Body of pancreas (tissue), 4 donors: ENCODE measurements at regions not wholly inside any gene's neighbourhood (a gene's known extent, or its start where the extent isn't known, plus 50 kb on each side); places are given as distances from the start of the nearest gene placed in this dataset.

Source experiments
- ATAC-seq: fragments of 150-250 bp; one replicate; pipeline ENCODE4 v1.9.1; 2016
- DNase-seq, 4 donors: peaks; one replicate each; pipeline ENCODE4 v3.0.0-alpha.2; 2019
- H3K27ac ChIP-seq, 4 donors: fragments of 200-600 bp; sonication (generic); 1 replicate in 3 of 4; 2 replicates in 1 of 4; pipeline versions ENCODE4 v1.5.1 to v1.6.1; 2016 to 2019; ENCODE audit warnings: mild to moderate bottlenecking in 1 of 4, mixed read lengths in 1 of 4, moderate library complexity in 1 of 4
- H3K27me3 ChIP-seq, 2 donors: fragments of 200-600 bp; sonication (generic); one replicate each; pipeline ENCODE4 v1.6.0; 2016; ENCODE audit warnings: mild to moderate bottlenecking in 1 of 2
- H3K36me3 ChIP-seq, 2 donors: fragments of 200-600 bp; sonication (generic); replicated peaks in 1 of 2; 2 replicates each; pipeline ENCODE4 v1.5.1; 2016; ENCODE audit warnings: low read depth in 2 of 2; ENCODE audit not compliant: insufficient read depth in 1 of 2
- H3K4me1 ChIP-seq: fragments of 200-600 bp; sonication (generic); one replicate; pipeline ENCODE4 v1.6.0; 2016
- H3K4me3 ChIP-seq, 2 donors: fragments of 200-600 bp; sonication (generic); 1 replicate in 1 of 2; 2 replicates in 1 of 2; pipeline ENCODE4 v1.5.1; 2016 to 2019
- H3K9me3 ChIP-seq, 3 donors: fragments of 200-600 bp; sonication (generic); 1 replicate in 2 of 3; 2 replicates in 1 of 3; pipeline ENCODE4 v1.5.1; 2016
- POLR2A ChIP-seq, 3 donors: fragments of 450-650 bp; IDR thresholded peaks; one replicate each; pipeline ENCODE4 v1.6.1; 2016; ENCODE audit warnings: antibody characterized with exemption in 3 of 3, mild to moderate bottlenecking in 2 of 3
- WGBS, 2 donors: methylation state at CpG; one replicate each; pipeline ENCODE4 v1.1.5; 2017; 5-methylcytosine and 5-hydroxymethylcytosine counted together
- intact Hi-C: fragments of 100-400 bp; cut with DNase I; formaldehyde crosslinking; loops from one replicate; pipeline ENCODE4 v1.15.1; 2023
- TF ChIP-seq, protein P1 (sequence below), 7 experiments: fragments of 450-650 bp in 4 of 7; fragments of 200-600 bp in 3 of 7; sonication (generic) in 3 of 7; IDR thresholded peaks; one replicate each; pipeline ENCODE4 v1.5.1; 2016 to 2019; ENCODE audit warnings: antibody characterized with exemption in 7 of 7

DNA sequence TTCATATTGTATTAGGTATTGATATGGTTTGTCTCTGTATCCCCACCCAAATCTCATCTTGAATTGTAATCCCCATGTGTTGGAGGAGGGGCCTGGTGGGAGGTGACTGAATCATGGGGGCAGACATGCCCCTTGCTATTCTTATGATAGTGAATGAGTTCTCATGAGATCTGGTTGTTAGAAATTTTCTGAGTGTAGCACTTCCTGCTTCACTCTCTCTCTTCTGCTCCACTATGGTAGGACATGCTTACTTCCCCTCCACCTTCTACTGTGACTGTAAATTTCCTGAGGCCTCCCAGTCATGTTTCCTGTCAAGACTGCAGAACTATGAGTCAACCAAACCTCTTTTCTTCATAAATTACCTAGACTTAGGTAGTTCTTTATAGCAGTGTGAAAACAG is 187.4 kb upstream of the SLC24A2 start:
- Histone ChIP-seq H3K36me3 (no peaks in the 10 kb centered on the region), H3K9me3 (no peaks in the 10 kb centered on the region), H3K4me1 (no peaks in the 10 kb centered on the region), H3K27me3 (no peaks in the 10 kb centered on the region), H3K27ac (no peak overlapping the region), H3K4me3 (no peak overlapping the region)
- DNase-seq (no peak), ATAC-seq (no peak)
- intact Hi-C loops, result no loop called here
- no peak for TF ChIP-seq POLR2A (IDR thresholded peaks at IDR 0.05)
- TF ChIP-seq, protein P1, sequence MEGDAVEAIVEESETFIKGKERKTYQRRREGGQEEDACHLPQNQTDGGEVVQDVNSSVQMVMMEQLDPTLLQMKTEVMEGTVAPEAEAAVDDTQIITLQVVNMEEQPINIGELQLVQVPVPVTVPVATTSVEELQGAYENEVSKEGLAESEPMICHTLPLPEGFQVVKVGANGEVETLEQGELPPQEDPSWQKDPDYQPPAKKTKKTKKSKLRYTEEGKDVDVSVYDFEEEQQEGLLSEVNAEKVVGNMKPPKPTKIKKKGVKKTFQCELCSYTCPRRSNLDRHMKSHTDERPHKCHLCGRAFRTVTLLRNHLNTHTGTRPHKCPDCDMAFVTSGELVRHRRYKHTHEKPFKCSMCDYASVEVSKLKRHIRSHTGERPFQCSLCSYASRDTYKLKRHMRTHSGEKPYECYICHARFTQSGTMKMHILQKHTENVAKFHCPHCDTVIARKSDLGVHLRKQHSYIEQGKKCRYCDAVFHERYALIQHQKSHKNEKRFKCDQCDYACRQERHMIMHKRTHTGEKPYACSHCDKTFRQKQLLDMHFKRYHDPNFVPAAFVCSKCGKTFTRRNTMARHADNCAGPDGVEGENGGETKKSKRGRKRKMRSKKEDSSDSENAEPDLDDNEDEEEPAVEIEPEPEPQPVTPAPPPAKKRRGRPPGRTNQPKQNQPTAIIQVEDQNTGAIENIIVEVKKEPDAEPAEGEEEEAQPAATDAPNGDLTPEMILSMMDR (IDR thresholded peaks at IDR 0.05), result no peak

DNA sequence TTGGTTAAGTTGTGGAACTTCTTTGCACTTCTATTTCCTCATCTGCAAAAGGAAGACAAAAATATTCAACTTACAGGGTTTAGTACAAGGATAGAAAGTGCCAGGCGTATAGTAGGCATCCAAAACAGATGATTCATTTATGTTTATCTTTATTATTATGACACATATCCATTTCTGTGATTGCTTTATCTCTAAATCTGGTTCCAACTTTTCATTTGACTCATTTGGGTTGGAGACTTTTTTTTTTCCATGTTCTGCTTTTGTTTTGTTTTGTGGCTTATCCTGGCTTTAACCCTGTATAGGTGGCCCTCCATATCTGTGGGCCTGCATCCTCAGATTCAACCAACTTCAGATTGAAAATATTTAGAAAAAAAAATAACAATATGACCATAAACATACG is 186.7 kb upstream of the SLC24A2 start:
- Histone ChIP-seq H3K9me3 (no peaks in the 10 kb centered on the region), H3K27me3 (no peaks in the 10 kb centered on the region), H3K4me3 (no peak overlapping the region), H3K36me3 (no peaks in the 10 kb centered on the region), H3K27ac (no peak overlapping the region), H3K4me1 (no peaks in the 10 kb centered on the region)
- intact Hi-C loops, result no loop called here
- no peak for TF ChIP-seq POLR2A (IDR thresholded peaks at IDR 0.05)
- TF ChIP-seq, protein P1 (IDR thresholded peaks at IDR 0.05), result no peak
- ATAC-seq, result no peak
- no peak for DNase-seq
- WGBS, 2 donors, result 62 to 65% methylated on average over 2 of the region's 2 CpGs

DNA sequence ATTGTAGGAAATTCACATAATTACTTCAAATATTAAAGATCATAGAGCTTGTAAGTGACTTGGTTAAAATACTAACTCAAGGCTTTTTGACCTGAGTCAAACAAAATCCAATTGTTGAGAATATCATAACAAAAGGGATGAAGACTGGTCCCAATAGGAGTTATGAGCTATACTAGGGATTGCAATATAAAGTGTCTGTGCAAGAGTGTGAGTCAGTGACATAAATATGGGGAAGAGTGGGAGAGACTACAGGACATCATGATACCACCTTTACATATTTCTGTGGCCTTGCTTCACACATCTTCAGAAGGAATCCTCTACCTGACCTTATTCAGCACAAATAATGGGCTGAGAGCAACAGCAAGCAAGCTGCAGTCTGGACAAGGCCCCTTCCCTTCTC is 180.9 kb upstream of the SLC24A2 start:
- no peak for TF ChIP-seq POLR2A (IDR thresholded peaks at IDR 0.05)
- TF ChIP-seq, protein P1 (IDR thresholded peaks at IDR 0.05), result no peak
- H3K4me3 ChIP-seq, result no peak overlapping the region
- ATAC-seq (no peak), DNase-seq (no peak)
- no peaks in the 10 kb centered on the region for H3K4me1 ChIP-seq
- intact Hi-C loops, result no loop called here
- no peak overlapping the region for H3K27ac ChIP-seq
- H3K27me3 ChIP-seq, result no peaks in the 10 kb centered on the region
- no peaks in the 10 kb centered on the region for H3K36me3 ChIP-seq
- H3K9me3 ChIP-seq, result no peaks in the 10 kb centered on the region

DNA sequence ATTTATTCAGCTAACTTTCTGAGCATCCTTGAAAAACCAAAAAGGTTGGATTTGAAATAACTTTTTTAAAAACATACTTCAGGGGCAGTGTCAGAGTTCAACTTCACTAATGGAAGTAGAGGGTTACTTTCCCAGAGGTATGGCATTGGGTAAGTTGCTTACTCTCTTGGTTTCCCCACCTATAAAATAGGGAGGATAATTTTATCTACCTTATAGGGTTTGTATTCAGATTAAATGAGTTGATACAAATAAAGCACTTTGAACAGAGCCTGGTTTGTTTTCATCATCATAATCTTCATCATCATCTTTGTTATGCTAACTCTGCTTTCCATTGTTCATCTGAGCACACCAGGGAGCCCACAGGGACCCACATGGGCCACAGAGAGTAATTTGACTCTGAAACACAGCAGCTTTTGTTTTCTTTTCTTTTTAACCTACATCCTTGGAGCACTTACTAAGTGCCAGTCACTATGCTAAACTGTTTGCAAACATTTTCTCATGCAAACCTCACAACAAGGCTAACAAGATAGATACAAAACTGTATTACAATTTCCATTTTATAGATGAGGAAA is 179.1 kb upstream of the SLC24A2 start:
- DNase-seq, result no peak
- no peaks in the 10 kb centered on the region for H3K9me3 ChIP-seq
- no peak for ATAC-seq
- H3K27ac ChIP-seq, result no peak overlapping the region
- no peak for TF ChIP-seq POLR2A (IDR thresholded peaks at IDR 0.05)
- TF ChIP-seq, protein P1 (IDR thresholded peaks at IDR 0.05), result no peak
- H3K36me3 ChIP-seq, result no peaks in the 10 kb centered on the region
- intact Hi-C loops, result no loop called here
- H3K27me3 ChIP-seq, result no peaks in the 10 kb centered on the region
- no peak overlapping the region for H3K4me3 ChIP-seq
- no peaks in the 10 kb centered on the region for H3K4me1 ChIP-seq

DNA sequence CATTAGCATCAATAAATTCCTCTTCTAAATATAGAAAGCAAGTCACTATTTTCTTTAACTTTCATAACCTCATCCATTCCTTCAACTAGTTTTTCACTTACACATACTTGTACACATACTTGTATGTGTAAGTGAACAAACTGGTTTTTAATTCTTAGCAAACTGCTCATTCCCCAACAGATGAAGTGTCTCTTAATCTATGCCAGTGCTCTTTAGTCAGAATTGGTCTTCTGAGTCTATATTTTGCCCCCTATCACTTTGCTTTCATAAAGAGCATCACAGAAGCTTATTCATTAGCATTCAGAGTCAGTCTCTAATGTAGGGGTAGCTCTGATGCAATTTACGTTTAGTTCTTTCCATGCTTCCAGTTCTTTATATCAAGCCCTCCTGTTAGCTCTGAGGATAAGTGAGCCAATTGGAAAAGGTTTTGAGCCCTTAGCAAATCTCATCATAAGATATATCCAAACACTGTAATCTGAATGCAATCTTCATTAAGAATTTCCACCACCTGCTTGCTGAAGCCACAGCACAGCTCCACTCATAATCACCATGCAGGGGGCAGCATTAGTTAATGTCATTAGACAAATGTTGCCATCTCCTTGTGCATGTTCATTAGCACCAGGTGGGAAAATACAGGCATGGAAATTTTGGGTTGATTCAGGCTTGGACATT is 178.5 kb upstream of the SLC24A2 start:
- ATAC-seq, result no peak
- H3K9me3 ChIP-seq, result no peaks in the 10 kb centered on the region
- intact Hi-C loops, result no loop called here
- H3K27me3 ChIP-seq, result no peaks in the 10 kb centered on the region
- TF ChIP-seq, protein P1 (IDR thresholded peaks at IDR 0.05), result peak in 1 of 7 experiments; percentile 37
- no peak for TF ChIP-seq POLR2A (IDR thresholded peaks at IDR 0.05)
- no peak overlapping the region for H3K4me3 ChIP-seq
- DNase-seq, result peak in 1 of 4 donors; percentile 10
- H3K4me1 ChIP-seq, result no peaks in the 10 kb centered on the region
- no peak overlapping the region for H3K27ac ChIP-seq
- WGBS, 2 donors, result 61 to 62% methylated on average over 1 of the region's 1 CpG
- H3K36me3 ChIP-seq, result no peaks in the 10 kb centered on the region
